ENCODE measurements at regions not wholly inside any gene's neighbourhood (a gene's known extent, or its start where the extent isn't known, plus 50 kb on each side); places are given as distances from the start of the nearest gene placed in this dataset.

DNA sequence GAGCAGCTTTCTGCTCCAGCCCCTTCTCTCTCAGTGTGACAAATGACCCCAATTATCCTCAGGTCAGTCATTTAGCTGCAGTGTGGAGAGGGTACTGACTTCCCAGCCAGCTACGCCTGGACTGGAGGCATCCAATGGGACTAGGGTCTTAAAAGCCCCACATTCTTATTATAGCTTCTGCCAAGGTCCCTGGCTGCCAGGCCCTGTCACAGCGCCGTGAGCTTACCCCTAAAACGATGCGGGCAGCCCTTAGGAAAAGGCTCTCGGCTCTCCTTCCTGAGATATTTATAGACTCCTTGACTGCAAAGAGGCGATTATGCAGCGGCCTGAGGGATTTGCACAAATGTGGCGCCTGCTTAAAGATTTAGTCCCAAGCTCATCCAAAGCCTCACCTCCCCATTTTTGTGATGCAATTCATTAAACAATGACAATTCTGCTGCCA lies 69.2 kb upstream of the EDAR start:
- TF ChIP-seq, protein P1, sequence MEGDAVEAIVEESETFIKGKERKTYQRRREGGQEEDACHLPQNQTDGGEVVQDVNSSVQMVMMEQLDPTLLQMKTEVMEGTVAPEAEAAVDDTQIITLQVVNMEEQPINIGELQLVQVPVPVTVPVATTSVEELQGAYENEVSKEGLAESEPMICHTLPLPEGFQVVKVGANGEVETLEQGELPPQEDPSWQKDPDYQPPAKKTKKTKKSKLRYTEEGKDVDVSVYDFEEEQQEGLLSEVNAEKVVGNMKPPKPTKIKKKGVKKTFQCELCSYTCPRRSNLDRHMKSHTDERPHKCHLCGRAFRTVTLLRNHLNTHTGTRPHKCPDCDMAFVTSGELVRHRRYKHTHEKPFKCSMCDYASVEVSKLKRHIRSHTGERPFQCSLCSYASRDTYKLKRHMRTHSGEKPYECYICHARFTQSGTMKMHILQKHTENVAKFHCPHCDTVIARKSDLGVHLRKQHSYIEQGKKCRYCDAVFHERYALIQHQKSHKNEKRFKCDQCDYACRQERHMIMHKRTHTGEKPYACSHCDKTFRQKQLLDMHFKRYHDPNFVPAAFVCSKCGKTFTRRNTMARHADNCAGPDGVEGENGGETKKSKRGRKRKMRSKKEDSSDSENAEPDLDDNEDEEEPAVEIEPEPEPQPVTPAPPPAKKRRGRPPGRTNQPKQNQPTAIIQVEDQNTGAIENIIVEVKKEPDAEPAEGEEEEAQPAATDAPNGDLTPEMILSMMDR (IDR thresholded peaks at IDR 0.05; ENCODE audit: borderline replicate concordance, extremely low read depth, low read length, poor library complexity, severe bottlenecking), result no peak
- TF ChIP-seq EZH2 (IDR thresholded peaks at IDR 0.05; ENCODE audit: borderline replicate concordance, low read depth, low read length, severe bottlenecking), result no peak

All from DND-41 (cell line).